ENCODE measurements at regions not wholly inside any gene's neighbourhood (a gene's known extent, or its start where the extent isn't known, plus 50 kb on each side); places are given as distances from the start of the nearest gene placed in this dataset.
"Not testable (repeated sequence)": the region's sequence is repeated elsewhere in the genome, so short reads cannot be mapped to it uniquely, and the experiment has no call there.

- no peak overlapping the region for H3K27ac Mint-ChIP-seq
- no peaks in the 10 kb centered on the region for H3K27me3 Mint-ChIP-seq
- Histone ChIP-seq H3K27me3 (ENCODE audit: insufficient read depth, low read length, poor library complexity, severe bottlenecking) (no peaks in the 10 kb centered on the region), H3K4me3 (ENCODE audit: low read length) (no peak overlapping the region), H3K27ac (ENCODE audit: low read depth, low read length) (no peak overlapping the region), H3K36me3 (ENCODE audit: insufficient read depth, low read length) (no peaks in the 10 kb centered on the region), H3K4me1 (ENCODE audit: insufficient read depth, low read length) (no peaks in the 10 kb centered on the region), H3K9me3 (ENCODE audit: low read length) (no peaks in the 10 kb centered on the region)
- H3K4me1 Mint-ChIP-seq: no peaks in the 10 kb centered on the region
- no peaks in the 10 kb centered on the region for H3K36me3 Mint-ChIP-seq
- POLR2A ChIA-PET: no interaction called here
- CTCF ChIA-PET: no interaction called here
- DNase-seq: no peak
- H3K9me3 Mint-ChIP-seq: peaks cover 0 to 4% (median 0%) of the 10 kb centered on the region in 5 donors
- H3K4me3 Mint-ChIP-seq: no peak overlapping the region
Measured at GRCh38 chr12:20154052-20154451, 214.3 kb upstream of the PDE3A start.

DNA sequence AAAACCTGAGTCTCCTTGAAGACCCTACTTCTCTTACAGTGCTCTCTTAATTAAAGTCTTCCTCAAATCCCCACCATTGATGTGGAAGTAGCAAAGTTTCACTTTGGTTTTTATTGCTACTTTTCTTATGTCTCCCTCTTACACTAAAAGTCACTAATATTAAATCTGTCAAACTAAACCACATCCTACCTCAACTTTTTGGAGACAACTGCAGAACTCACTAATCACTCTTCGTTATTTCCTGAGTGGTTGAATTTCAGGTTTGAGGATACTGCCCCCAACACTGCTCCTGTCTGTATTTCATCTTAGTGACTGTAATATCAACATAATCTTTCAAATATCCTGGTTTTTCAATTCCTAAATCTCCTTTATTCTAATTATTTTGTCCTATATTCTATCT, 213.0 kb upstream of the PDE3A start:
- no peaks in the 10 kb centered on the region for H3K4me1 Mint-ChIP-seq
- no peak for DNase-seq
- Histone ChIP-seq H3K36me3 (ENCODE audit: insufficient read depth, low read length) (no peaks in the 10 kb centered on the region), H3K27me3 (ENCODE audit: insufficient read depth, low read length, poor library complexity, severe bottlenecking) (no peaks in the 10 kb centered on the region), H3K9me3 (ENCODE audit: low read length) (no peaks in the 10 kb centered on the region), H3K27ac (ENCODE audit: low read depth, low read length) (no peak overlapping the region), H3K4me3 (ENCODE audit: low read length) (no peak overlapping the region), H3K4me1 (ENCODE audit: insufficient read depth, low read length) (no peaks in the 10 kb centered on the region)
- no peaks in the 10 kb centered on the region for H3K27me3 Mint-ChIP-seq
- CTCF ChIA-PET: no interaction called here
- POLR2A ChIA-PET: no interaction called here
- H3K36me3 Mint-ChIP-seq: no peaks in the 10 kb centered on the region
- peaks cover 0 to 4% (median 0%) of the 10 kb centered on the region in 5 donors for H3K9me3 Mint-ChIP-seq
- no peak overlapping the region for H3K4me3 Mint-ChIP-seq
- no peak overlapping the region for H3K27ac Mint-ChIP-seq

GRCh38 chr12:20160899-20161298, 207.4 kb upstream of the PDE3A start:
- H3K4me1 ChIP-seq (ENCODE audit: insufficient read depth, low read length); H3K27me3 Mint-ChIP-seq; H3K4me1 Mint-ChIP-seq; H3K4me3 ChIP-seq (ENCODE audit: low read length); H3K9me3 ChIP-seq (ENCODE audit: low read length); CTCF ChIA-PET; H3K27ac Mint-ChIP-seq; H3K4me3 Mint-ChIP-seq; H3K27me3 ChIP-seq (ENCODE audit: insufficient read depth, low read length, poor library complexity, severe bottlenecking); POLR2A ChIA-PET; H3K36me3 Mint-ChIP-seq; DNase-seq; H3K27ac ChIP-seq (ENCODE audit: low read depth, low read length); H3K9me3 Mint-ChIP-seq; H3K36me3 ChIP-seq (ENCODE audit: insufficient read depth, low read length): not testable (repeated sequence)

DNA sequence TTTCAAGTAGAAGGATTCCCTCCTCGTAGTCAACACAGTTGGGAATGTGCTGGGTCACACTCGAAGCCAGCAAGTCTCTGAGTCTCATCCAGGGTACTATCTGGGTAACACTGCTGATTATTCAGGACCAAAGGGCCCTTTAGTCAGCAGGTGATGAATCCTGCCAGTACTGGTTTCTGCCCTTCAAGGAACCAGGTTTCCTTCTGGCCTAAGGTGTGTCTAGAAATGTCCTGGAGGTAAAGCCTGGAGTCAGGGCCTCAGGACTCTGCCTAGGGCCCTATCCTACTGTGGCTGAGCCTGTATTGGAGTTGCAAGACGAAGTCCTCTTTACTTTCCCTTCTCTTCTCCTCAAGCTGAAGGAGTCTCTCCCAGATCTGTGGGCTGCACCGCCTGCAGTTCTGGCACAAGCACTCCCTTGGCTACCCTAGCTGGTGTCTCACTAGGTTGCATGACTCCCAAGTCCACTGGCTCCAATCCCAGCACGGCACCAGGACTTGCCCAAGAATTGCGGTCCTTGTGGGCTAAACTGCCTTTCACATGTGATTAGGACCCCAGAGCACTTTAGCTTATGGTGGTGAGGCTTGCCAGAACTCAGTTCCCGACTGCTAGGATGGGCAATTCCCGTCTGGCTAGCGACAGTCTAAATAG, 193.7 kb upstream of the PDE3A start:
- DNase-seq: no peak
- no peaks in the 10 kb centered on the region for H3K4me1 ChIP-seq (ENCODE audit: insufficient read depth, low read length)
- no peak overlapping the region for H3K4me3 Mint-ChIP-seq
- no peaks in the 10 kb centered on the region for H3K36me3 ChIP-seq (ENCODE audit: insufficient read depth, low read length)
- H3K4me3 ChIP-seq (ENCODE audit: low read length): no peak overlapping the region
- H3K27ac ChIP-seq (ENCODE audit: low read depth, low read length): no peak overlapping the region
- peaks cover 0 to 2% of the 10 kb centered on the region in 2 donors for H3K27me3 Mint-ChIP-seq
- no peaks in the 10 kb centered on the region for H3K36me3 Mint-ChIP-seq
- no peaks in the 10 kb centered on the region for H3K27me3 ChIP-seq (ENCODE audit: insufficient read depth, low read length, poor library complexity, severe bottlenecking)
- no peaks in the 10 kb centered on the region for H3K4me1 Mint-ChIP-seq
- no peaks in the 10 kb centered on the region for H3K9me3 ChIP-seq (ENCODE audit: low read length)
- CTCF ChIA-PET: no interaction called here
- H3K9me3 Mint-ChIP-seq: peaks cover 0 to 7% (median 3%) of the 10 kb centered on the region in 5 donors
- H3K27ac Mint-ChIP-seq: no peak overlapping the region
- POLR2A ChIA-PET: no interaction called here

DNA sequence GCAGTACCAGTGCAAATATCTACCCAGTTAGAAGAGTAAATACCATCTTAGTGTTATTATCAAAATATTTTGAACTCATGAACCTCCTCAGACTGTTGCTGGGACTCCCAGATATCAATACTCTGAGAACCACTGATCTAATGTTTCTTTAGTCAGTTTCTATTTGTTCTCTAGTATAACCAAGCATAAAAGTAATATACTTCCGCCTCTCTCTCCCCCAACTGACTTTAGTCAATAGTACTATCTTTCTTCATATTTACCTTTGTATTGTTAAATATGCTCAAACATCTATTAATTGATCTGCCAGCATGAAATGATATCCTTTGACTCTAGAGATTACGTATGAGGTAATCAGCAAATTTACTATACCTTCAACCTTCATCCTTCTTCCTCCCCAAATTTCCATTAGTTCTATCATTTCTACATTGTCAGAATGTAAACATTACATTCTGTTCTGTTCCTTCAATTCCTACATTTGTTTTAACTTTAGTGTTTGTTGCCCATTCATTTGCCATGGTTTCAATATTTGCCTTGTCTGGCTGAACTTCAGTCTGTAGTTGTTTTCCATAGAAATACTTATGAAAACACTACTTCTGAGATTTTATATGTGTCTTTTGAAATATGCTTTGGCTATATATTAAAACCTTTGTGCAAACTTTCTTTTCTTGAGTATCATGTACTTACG, 192.5 kb upstream of the PDE3A start:
- Histone ChIP-seq H3K4me3 (ENCODE audit: low read length) (no peak overlapping the region), H3K4me1 (ENCODE audit: insufficient read depth, low read length) (no peaks in the 10 kb centered on the region), H3K27me3 (ENCODE audit: insufficient read depth, low read length, poor library complexity, severe bottlenecking) (no peaks in the 10 kb centered on the region), H3K36me3 (ENCODE audit: insufficient read depth, low read length) (no peaks in the 10 kb centered on the region), H3K9me3 (ENCODE audit: low read length) (no peaks in the 10 kb centered on the region), H3K27ac (ENCODE audit: low read depth, low read length) (no peak overlapping the region)
- Mint-ChIP-seq H3K9me3 (peaks cover 0 to 7% (median 3%) of the 10 kb centered on the region in 5 donors), H3K4me1 (no peaks in the 10 kb centered on the region), H3K4me3 (no peak overlapping the region), H3K36me3 (no peaks in the 10 kb centered on the region), H3K27ac (no peak overlapping the region), H3K27me3 (peaks cover 0 to 2% of the 10 kb centered on the region in 2 donors)
- ChIA-PET POLR2A (no interaction called here), CTCF (no interaction called here)
- DNase-seq: no peak

DNA sequence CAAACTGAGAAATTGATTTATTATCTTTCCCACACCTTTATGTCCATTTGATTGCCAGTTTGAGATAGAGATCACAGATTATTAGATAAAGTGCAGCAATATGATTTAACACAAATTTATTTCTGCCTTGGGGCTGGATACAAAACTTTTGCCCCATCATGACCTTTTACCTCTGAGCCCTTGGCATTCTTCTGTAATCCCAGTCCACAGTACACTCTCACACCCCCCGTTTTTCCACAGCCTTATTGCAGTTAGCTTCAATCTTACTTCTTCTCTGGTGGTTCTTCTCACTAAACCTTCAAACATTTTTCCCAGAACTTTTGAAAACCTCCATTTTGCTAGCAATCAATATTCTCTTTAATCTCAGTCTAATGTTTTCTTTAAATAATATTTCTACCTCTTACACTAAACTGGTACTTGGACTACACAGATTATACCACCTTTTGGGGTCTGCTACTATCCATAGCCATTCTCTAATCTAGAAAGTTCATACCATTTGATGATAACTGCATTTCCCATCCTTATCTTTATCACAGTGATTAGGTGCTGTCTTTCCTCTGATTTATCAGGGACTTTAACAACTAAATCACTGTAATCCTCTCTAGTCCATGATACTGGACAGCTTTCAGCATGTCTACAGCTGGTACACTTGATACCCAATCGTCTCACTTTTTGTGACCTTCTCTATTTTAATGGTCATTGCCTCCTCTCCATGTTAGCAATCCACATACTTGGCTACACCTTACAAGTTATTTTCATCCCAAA, 186.7 kb upstream of the PDE3A start:
- no peak for DNase-seq
- Histone ChIP-seq H3K4me3 (ENCODE audit: low read length) (no peak overlapping the region), H3K4me1 (ENCODE audit: insufficient read depth, low read length) (no peaks in the 10 kb centered on the region), H3K27me3 (ENCODE audit: insufficient read depth, low read length, poor library complexity, severe bottlenecking) (no peaks in the 10 kb centered on the region), H3K27ac (ENCODE audit: low read depth, low read length) (no peak overlapping the region), H3K36me3 (ENCODE audit: insufficient read depth, low read length) (no peaks in the 10 kb centered on the region), H3K9me3 (ENCODE audit: low read length) (no peaks in the 10 kb centered on the region)
- Mint-ChIP-seq H3K36me3 (no peaks in the 10 kb centered on the region), H3K4me1 (no peaks in the 10 kb centered on the region), H3K27me3 (peaks cover 0 to 1% of the 10 kb centered on the region in 2 donors), H3K9me3 (peaks cover 0 to 3% (median 0%) of the 10 kb centered on the region in 5 donors), H3K4me3 (no peak overlapping the region), H3K27ac (no peak overlapping the region)
- ChIA-PET POLR2A (no interaction called here), CTCF (no interaction called here)

DNA sequence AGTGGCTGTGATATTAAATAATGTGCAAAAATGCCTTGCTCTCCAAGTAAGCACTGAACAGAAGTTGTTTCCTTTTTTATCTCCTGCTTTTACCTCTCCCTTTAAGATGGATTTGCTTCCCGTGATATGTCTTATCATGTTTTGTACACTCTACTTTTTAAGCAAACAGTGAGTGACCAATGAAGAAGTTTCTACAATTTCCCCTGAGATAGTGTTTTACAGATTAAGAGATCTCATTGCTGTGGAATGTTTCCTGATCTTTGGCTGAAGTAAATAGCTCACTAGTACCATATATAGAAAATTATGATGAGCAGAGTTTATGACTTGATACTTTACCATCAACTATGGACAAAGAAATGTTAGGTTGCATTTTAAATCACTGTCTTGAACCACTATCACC, 184.8 kb upstream of the PDE3A start:
- Histone ChIP-seq H3K27me3 (ENCODE audit: insufficient read depth, low read length, poor library complexity, severe bottlenecking) (no peaks in the 10 kb centered on the region), H3K27ac (ENCODE audit: low read depth, low read length) (no peak overlapping the region), H3K4me3 (ENCODE audit: low read length) (no peak overlapping the region), H3K36me3 (ENCODE audit: insufficient read depth, low read length) (no peaks in the 10 kb centered on the region), H3K9me3 (ENCODE audit: low read length) (no peaks in the 10 kb centered on the region), H3K4me1 (ENCODE audit: insufficient read depth, low read length) (no peaks in the 10 kb centered on the region)
- H3K4me3 Mint-ChIP-seq: no peak overlapping the region
- peaks cover 0 to 3% (median 0%) of the 10 kb centered on the region in 5 donors for H3K9me3 Mint-ChIP-seq
- H3K27ac Mint-ChIP-seq: no peak overlapping the region
- H3K27me3 Mint-ChIP-seq: peaks cover 0 to 1% of the 10 kb centered on the region in 2 donors
- ChIA-PET POLR2A (no interaction called here), CTCF (no interaction called here)
- no peaks in the 10 kb centered on the region for H3K4me1 Mint-ChIP-seq
- no peaks in the 10 kb centered on the region for H3K36me3 Mint-ChIP-seq
- DNase-seq: no peak

DNA sequence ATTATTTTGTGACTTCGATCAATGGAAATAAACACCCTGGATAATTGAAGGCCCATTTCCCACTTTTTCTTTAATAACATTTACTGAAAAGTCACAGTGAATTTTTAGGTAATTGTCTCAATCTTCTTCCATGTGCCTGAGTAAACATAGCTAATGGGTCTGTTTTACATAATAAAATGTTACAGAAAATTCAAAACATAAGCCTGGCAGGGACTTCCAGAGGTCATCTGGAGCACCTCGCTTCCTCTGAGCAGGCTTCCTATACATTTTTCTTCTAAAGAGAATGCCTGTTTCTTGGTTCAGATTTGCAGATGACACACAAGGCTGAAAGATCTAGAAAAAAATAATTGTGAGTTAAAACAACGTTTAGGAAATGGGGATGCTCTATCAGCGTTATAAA, 183.8 kb upstream of the PDE3A start:
- H3K27me3 ChIP-seq (ENCODE audit: insufficient read depth, low read length, poor library complexity, severe bottlenecking): no peaks in the 10 kb centered on the region
- Mint-ChIP-seq H3K27me3 (peaks cover 0 to 1% of the 10 kb centered on the region in 2 donors), H3K9me3 (peaks cover 0 to 3% (median 0%) of the 10 kb centered on the region in 5 donors), H3K4me3 (no peak overlapping the region), H3K4me1 (no peaks in the 10 kb centered on the region), H3K27ac (no peak overlapping the region), H3K36me3 (no peaks in the 10 kb centered on the region)
- DNase-seq: no peak
- no peaks in the 10 kb centered on the region for H3K36me3 ChIP-seq (ENCODE audit: insufficient read depth, low read length)
- H3K27ac ChIP-seq (ENCODE audit: low read depth, low read length): no peak overlapping the region
- H3K4me1 ChIP-seq (ENCODE audit: insufficient read depth, low read length): no peaks in the 10 kb centered on the region
- CTCF ChIA-PET: no interaction called here
- POLR2A ChIA-PET: no interaction called here
- no peaks in the 10 kb centered on the region for H3K9me3 ChIP-seq (ENCODE audit: low read length)
- H3K4me3 ChIP-seq (ENCODE audit: low read length): no peak overlapping the region
